Tibial nerve (tissue), 4 donors: ENCODE measurements at regions not wholly inside any gene's neighbourhood (a gene's known extent, or its start where the extent isn't known, plus 50 kb on each side); places are given as distances from the start of the nearest gene placed in this dataset.

Source experiments
- DNase-seq, 2 donors: peaks; one replicate each; pipeline ENCODE4 v3.0.0-alpha.2; 2019; ENCODE audit warnings: low spot score in 2 of 2
- H3K27ac ChIP-seq, 4 donors: fragments of 200-600 bp; sonication (generic) in 3 of 4; one replicate each; pipeline ENCODE4 v1.5.1; 2017 to 2019; ENCODE audit warnings: mild to moderate bottlenecking in 1 of 4
- H3K27me3 ChIP-seq, 2 donors: fragments of 200-600 bp; sonication (generic) in 1 of 2; one replicate each; pipeline versions ENCODE4 v1.5.1 to v1.6.0; 2017 to 2019
- H3K36me3 ChIP-seq, 3 donors: fragments of 200-600 bp; sonication (generic); one replicate each; pipeline ENCODE4 v1.5.1; 2018 to 2019
- H3K4me1 ChIP-seq, 4 donors: fragments of 200-600 bp; sonication (generic) in 3 of 4; one replicate each; pipeline ENCODE4 v1.5.1; 2017 to 2019
- H3K4me3 ChIP-seq, 4 donors: fragments of 200-600 bp; sonication (generic) in 3 of 4; one replicate each; pipeline ENCODE4 v1.5.1; 2017 to 2019; ENCODE audit warnings: mild to moderate bottlenecking in 1 of 4, moderate library complexity in 1 of 4
- H3K9me3 ChIP-seq, 4 donors: fragments of 200-600 bp; sonication (generic) in 3 of 4; one replicate each; pipeline ENCODE4 v1.5.1; 2017 to 2019
- CTCF ChIP-seq, 5 experiments: fragments of 200-600 bp in 3 of 5; fragments of 450-650 bp in 2 of 5; sonication (generic) in 3 of 5; IDR thresholded peaks; one replicate each; pipeline ENCODE4 v1.5.1; 2016 to 2019; ENCODE audit warnings: antibody characterized with exemption in 5 of 5, mild to moderate bottlenecking in 3 of 5, moderate library complexity in 2 of 5
- EP300 ChIP-seq, 2 donors: sonication (generic); formaldehyde crosslinking; IDR thresholded peaks; one replicate each; pipeline ENCODE4 v1.6.1; 2017; ENCODE audit warnings: antibody characterized with exemption in 2 of 2, mild to moderate bottlenecking in 1 of 2
- POLR2A ChIP-seq, 2 donors: fragments of 450-650 bp; IDR thresholded peaks; one replicate each; pipeline ENCODE4 v1.6.1; 2017; ENCODE audit warnings: antibody characterized with exemption in 2 of 2, mild to moderate bottlenecking in 2 of 2, moderate library complexity in 2 of 2
- WGBS, 2 donors: methylation state at CpG; one replicate each; pipeline ENCODE4 v1.1.5; 2018; 5-methylcytosine and 5-hydroxymethylcytosine counted together

GRCh38 chr5:167800427-167800826, 491.0 kb upstream of the WWC1 start:
- Histone ChIP-seq H3K9me3 (no peaks in the 10 kb centered on the region), H3K27ac (no peak overlapping the region), H3K4me3 (no peak overlapping the region), H3K4me1 (peaks cover 0 to 8% (median 0%) of the 10 kb centered on the region in 4 donors), H3K36me3 (no peaks in the 10 kb centered on the region), H3K27me3 (no peaks in the 10 kb centered on the region)
- no peak for TF ChIP-seq CTCF (IDR thresholded peaks at IDR 0.05)
- no peak for TF ChIP-seq POLR2A (IDR thresholded peaks at IDR 0.05)
- no peak for TF ChIP-seq EP300 (IDR thresholded peaks at IDR 0.05)
- DNase-seq: no peak
- 87 to 91% methylated on average over 4 of the region's 4 CpGs for WGBS, 2 donors

- DNase-seq: no peak
- 91 to 97% methylated on average over 4 of the region's 4 CpGs for WGBS, 2 donors
- no peak for TF ChIP-seq CTCF (IDR thresholded peaks at IDR 0.05)
- no peak for TF ChIP-seq EP300 (IDR thresholded peaks at IDR 0.05)
- TF ChIP-seq POLR2A (IDR thresholded peaks at IDR 0.05): no peak
These were observed 489.4 kb upstream of the WWC1 start for GRCh38 chr5:167801999-167802398.

GRCh38 chr5:167802755-167803431, 488.6 kb upstream of the WWC1 start:
- H3K36me3 ChIP-seq: no peaks in the 10 kb centered on the region
- no peaks in the 10 kb centered on the region for H3K27me3 ChIP-seq
- H3K9me3 ChIP-seq: no peaks in the 10 kb centered on the region
- 52 to 55% methylated on average over 2 of the region's 2 CpGs for WGBS, 2 donors
- no peak for DNase-seq
- no peak overlapping the region for H3K27ac ChIP-seq
- no peak overlapping the region for H3K4me3 ChIP-seq
- no peak for TF ChIP-seq CTCF (IDR thresholded peaks at IDR 0.05)
- TF ChIP-seq EP300 (IDR thresholded peaks at IDR 0.05): no peak
- no peak for TF ChIP-seq POLR2A (IDR thresholded peaks at IDR 0.05)
- H3K4me1 ChIP-seq: peaks cover 0 to 8% (median 0%) of the 10 kb centered on the region in 4 donors

More at GRCh38 chr5:167801999-167802398, 489.4 kb upstream of the WWC1 start:
- no peak overlapping the region for H3K4me3 ChIP-seq
- H3K36me3 ChIP-seq: no peaks in the 10 kb centered on the region
- no peak overlapping the region for H3K27ac ChIP-seq
- H3K4me1 ChIP-seq: peaks cover 0 to 8% (median 0%) of the 10 kb centered on the region in 4 donors
- no peaks in the 10 kb centered on the region for H3K9me3 ChIP-seq
- H3K27me3 ChIP-seq: no peaks in the 10 kb centered on the region

- no peaks in the 10 kb centered on the region for H3K27me3 ChIP-seq
- no peak for TF ChIP-seq CTCF (IDR thresholded peaks at IDR 0.05)
- no peak for TF ChIP-seq POLR2A (IDR thresholded peaks at IDR 0.05)
- TF ChIP-seq EP300 (IDR thresholded peaks at IDR 0.05): no peak
- H3K27ac ChIP-seq: no peak overlapping the region
- WGBS, 2 donors: 81 to 88% methylated on average over 7 of the region's 7 CpGs
- no peaks in the 10 kb centered on the region for H3K36me3 ChIP-seq
- DNase-seq: no peak
- H3K9me3 ChIP-seq: no peaks in the 10 kb centered on the region
- H3K4me3 ChIP-seq: no peak overlapping the region
- no peaks in the 10 kb centered on the region for H3K4me1 ChIP-seq
These were observed 486.8 kb upstream of the WWC1 start for GRCh38 chr5:167804512-167805220.

GRCh38 chr5:167810573-167810972, 480.9 kb upstream of the WWC1 start:
- DNase-seq: no peak
- WGBS, 2 donors: 83 to 88% methylated on average over 2 of the region's 2 CpGs
- Histone ChIP-seq H3K27me3 (no peaks in the 10 kb centered on the region), H3K4me3 (no peak overlapping the region), H3K9me3 (no peaks in the 10 kb centered on the region), H3K4me1 (peaks cover 0 to 4% (median 2%) of the 10 kb centered on the region in 4 donors), H3K27ac (no peak overlapping the region), H3K36me3 (no peaks in the 10 kb centered on the region)
- TF ChIP-seq EP300 (IDR thresholded peaks at IDR 0.05): no peak
- no peak for TF ChIP-seq CTCF (IDR thresholded peaks at IDR 0.05)
- no peak for TF ChIP-seq POLR2A (IDR thresholded peaks at IDR 0.05)
